Kidney epithelial cell (primary cell): ENCODE measurements at regions not wholly inside any gene's neighbourhood (a gene's known extent, or its start where the extent isn't known, plus 50 kb on each side); places are given as distances from the start of the nearest gene placed in this dataset.

Source experiments
- DNase-seq: peaks from one replicate; pipeline ENCODE4 v3.0.0-alpha.2; 2010; ENCODE audit warnings: low read depth
- H3K27me3 ChIP-seq: 2 replicates; pipeline ENCODE4 v1.6.0; 2011; ENCODE audit warnings: low read length; ENCODE audit not compliant: control insufficient read depth, insufficient read depth
- H3K36me3 ChIP-seq: 2 replicates; pipeline ENCODE4 v1.5.1; 2011; ENCODE audit warnings: low read length; ENCODE audit not compliant: control insufficient read depth, insufficient read depth
- H3K4me3 ChIP-seq: 2 replicates; pipeline ENCODE4 v1.5.1; 2011; ENCODE audit warnings: low read depth, mild to moderate bottlenecking, control low read depth, low read length
- CTCF ChIP-seq: IDR thresholded peaks from 2 replicates; pipeline ENCODE4 v1.5.1; 2011; ENCODE audit warnings: mild to moderate bottlenecking, moderate library complexity, low read length, control low read depth, inconsistent platforms; ENCODE audit not compliant: insufficient read depth, poor library complexity, severe bottlenecking

GRCh38 chr1:244255426-244255965 lies 196.2 kb downstream of the ADSS2 start:
- Histone ChIP-seq H3K4me3 (no peak overlapping the region), H3K27me3 (no peaks in the 10 kb centered on the region), H3K36me3 (no peaks in the 10 kb centered on the region)
- DNase-seq = no peak
- no peak for TF ChIP-seq CTCF

- H3K4me3 ChIP-seq = no peak overlapping the region
- DNase-seq = no peak
- no peak for TF ChIP-seq CTCF
- no peaks in the 10 kb centered on the region for H3K36me3 ChIP-seq
- H3K27me3 ChIP-seq = no peaks in the 10 kb centered on the region
Observed at GRCh38 chr1:244256086-244256676, 195.5 kb downstream of the ADSS2 start.

GRCh38 chr1:244264163-244264562 lies 187.5 kb downstream of the ADSS2 start:
- DNase-seq = no peak
- H3K36me3 ChIP-seq = no peaks in the 10 kb centered on the region
- H3K27me3 ChIP-seq = no peaks in the 10 kb centered on the region
- no peak for TF ChIP-seq CTCF
- no peak overlapping the region for H3K4me3 ChIP-seq

- DNase-seq = no peak
- Histone ChIP-seq H3K36me3 (no peaks in the 10 kb centered on the region), H3K27me3 (no peaks in the 10 kb centered on the region), H3K4me3 (no peak overlapping the region)
- TF ChIP-seq CTCF = no peak
Observed at GRCh38 chr1:244265507-244265906, 186.2 kb downstream of the ADSS2 start.

GRCh38 chr1:244269169-244269568 lies 182.5 kb downstream of the ADSS2 start:
- no peaks in the 10 kb centered on the region for H3K27me3 ChIP-seq
- TF ChIP-seq CTCF = no peak
- no peak for DNase-seq
- H3K4me3 ChIP-seq = no peak overlapping the region
- H3K36me3 ChIP-seq = no peaks in the 10 kb centered on the region

- no peak for TF ChIP-seq CTCF
- Histone ChIP-seq H3K27me3 (no peaks in the 10 kb centered on the region), H3K4me3 (no peak overlapping the region), H3K36me3 (no peaks in the 10 kb centered on the region)
- no peak for DNase-seq
Observed at GRCh38 chr1:244271004-244271403, 180.7 kb downstream of the ADSS2 start.
